LNCaP clone FGC (cell line): ENCODE measurements at regions not wholly inside any gene's neighbourhood (a gene's known extent, or its start where the extent isn't known, plus 50 kb on each side); places are given as distances from the start of the nearest gene placed in this dataset.
A peak's percentile ranks its signal among the peaks of the same experiment; 100 is the strongest.
"Not testable (repeated sequence)": the region's sequence is repeated elsewhere in the genome, so short reads cannot be mapped to it uniquely, and the experiment has no call there.

ENCODE experiments used
- DNase-seq: peaks from one replicate; pipeline ENCODE4 v3.0.0-alpha.2; 2011; ENCODE audit warnings: low read depth
- H3K4me3 ChIP-seq: 2 replicates; pipeline ENCODE4 v1.5.1; 2011; ENCODE audit warnings: mild to moderate bottlenecking, low read depth, low read length, control low read depth
- TF ChIP-seq, protein P1 (sequence below): IDR thresholded peaks from 2 replicates; pipeline ENCODE4 v1.5.1; 2012; ENCODE audit warnings: mild to moderate bottlenecking; ENCODE audit not compliant: control insufficient read depth, insufficient read depth; ENCODE audit errors: extremely low read depth

DNA sequence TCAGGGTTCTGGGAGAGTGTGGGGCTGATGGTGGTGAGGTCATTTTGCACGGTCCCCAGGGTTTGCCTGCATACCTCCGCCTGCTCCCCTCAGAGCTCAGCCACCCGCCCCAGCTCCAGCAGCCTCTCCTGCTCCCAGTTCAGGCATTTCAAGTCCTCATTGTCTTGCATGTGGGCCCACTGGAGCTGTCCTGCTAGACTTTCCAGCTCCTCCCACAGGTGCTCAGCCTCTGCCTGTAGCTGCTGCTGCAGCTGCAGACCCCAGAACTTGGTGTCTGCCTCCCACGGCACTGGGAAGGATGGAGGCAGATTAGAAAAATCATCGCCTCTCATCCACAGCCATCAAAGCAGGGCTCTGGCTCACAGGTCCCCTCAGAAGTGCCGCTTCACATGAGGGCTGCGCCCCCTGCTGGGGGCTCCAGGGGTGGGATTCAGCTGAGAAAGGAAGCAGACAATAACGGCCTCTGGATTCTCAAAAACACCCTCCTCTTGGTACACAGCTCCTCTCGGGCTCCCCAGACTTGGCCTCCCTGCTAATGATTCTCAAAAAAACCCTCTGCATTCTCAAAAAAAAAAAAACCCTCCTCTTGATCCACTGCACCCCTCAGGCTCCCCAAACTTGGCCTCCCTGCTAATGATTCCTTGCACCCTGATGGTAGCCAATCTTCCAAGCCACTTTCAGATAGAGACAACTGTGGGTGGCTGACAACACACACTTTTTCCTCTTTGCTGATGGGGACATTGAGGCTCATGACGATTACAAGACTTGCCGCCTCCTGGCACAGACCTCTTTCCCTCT is 89.3 kb upstream of the C2CD4B start:
- TF ChIP-seq, protein P1, sequence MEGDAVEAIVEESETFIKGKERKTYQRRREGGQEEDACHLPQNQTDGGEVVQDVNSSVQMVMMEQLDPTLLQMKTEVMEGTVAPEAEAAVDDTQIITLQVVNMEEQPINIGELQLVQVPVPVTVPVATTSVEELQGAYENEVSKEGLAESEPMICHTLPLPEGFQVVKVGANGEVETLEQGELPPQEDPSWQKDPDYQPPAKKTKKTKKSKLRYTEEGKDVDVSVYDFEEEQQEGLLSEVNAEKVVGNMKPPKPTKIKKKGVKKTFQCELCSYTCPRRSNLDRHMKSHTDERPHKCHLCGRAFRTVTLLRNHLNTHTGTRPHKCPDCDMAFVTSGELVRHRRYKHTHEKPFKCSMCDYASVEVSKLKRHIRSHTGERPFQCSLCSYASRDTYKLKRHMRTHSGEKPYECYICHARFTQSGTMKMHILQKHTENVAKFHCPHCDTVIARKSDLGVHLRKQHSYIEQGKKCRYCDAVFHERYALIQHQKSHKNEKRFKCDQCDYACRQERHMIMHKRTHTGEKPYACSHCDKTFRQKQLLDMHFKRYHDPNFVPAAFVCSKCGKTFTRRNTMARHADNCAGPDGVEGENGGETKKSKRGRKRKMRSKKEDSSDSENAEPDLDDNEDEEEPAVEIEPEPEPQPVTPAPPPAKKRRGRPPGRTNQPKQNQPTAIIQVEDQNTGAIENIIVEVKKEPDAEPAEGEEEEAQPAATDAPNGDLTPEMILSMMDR: peak; percentile 68
- DNase-seq: no peak
- H3K4me3 ChIP-seq: no peak overlapping the region

- H3K4me3 ChIP-seq, DNase-seq: not testable (repeated sequence)
These were observed 91.3 kb upstream of the C2CD4B start for GRCh38 chr15:62256430-62256829.

GRCh38 chr15:62257996-62258521 is 93.0 kb upstream of the C2CD4B start:
- TF ChIP-seq, protein P1: no peak
- H3K4me3 ChIP-seq: no peak overlapping the region
- no peak for DNase-seq

- no peak for DNase-seq
- H3K4me3 ChIP-seq: no peak overlapping the region
- TF ChIP-seq, protein P1: no peak
These were observed 97.3 kb upstream of the C2CD4B start for GRCh38 chr15:62262305-62262941.

GRCh38 chr15:62264196-62264595 is 99.1 kb upstream of the C2CD4B start:
- H3K4me3 ChIP-seq: no peak overlapping the region
- TF ChIP-seq, protein P1: no peak
- no peak for DNase-seq

GRCh38 chr15:62269504-62269903 is 104.4 kb upstream of the C2CD4B start:
- no peak for DNase-seq
- H3K4me3 ChIP-seq: no peak overlapping the region
- TF ChIP-seq, protein P1: no peak

- H3K4me3 ChIP-seq: no peak overlapping the region
- DNase-seq: no peak
- TF ChIP-seq, protein P1: no peak
These were observed 105.3 kb upstream of the C2CD4B start for GRCh38 chr15:62270216-62270921.
